GM12878 (cell line): ENCODE measurements at regions not wholly inside any gene's neighbourhood (a gene's known extent, or its start where the extent isn't known, plus 50 kb on each side); places are given as distances from the start of the nearest gene placed in this dataset.

Experiments used
- ATAC-seq: fragments of 200-7000 bp; cut with Tn5 transposase; 3 replicates; pipeline ENCODE4 v1.9.1; 2020; ENCODE audit warnings: mild to moderate bottlenecking, moderate library complexity
- BruUV-seq: library from RNA; stranded (reverse); fragments of 400-500 nt; replicated peaks from 2 replicates; lab custom pipeline; 2021; lab: Mats Ljungman, UMichigan
- CTCF ChIA-PET: fragments of 300-600 bp; sonication (Branson Sonifier 250); formaldehyde crosslinking; extraction: SDS; loops from one replicate; lab custom pipeline; 2021; ENCODE audit warnings: inconsistent platforms; lab: Yijun Ruan, JAX
- POLR2A ChIA-PET: fragments of 350-600 bp; formaldehyde crosslinking; extraction: SDS; loops from one replicate; lab custom pipeline; 2021; ENCODE audit warnings: inconsistent platforms; lab: Charles Lee
- RAD21 ChIA-PET: fragments of 300-600 bp; sonication (Branson Sonifier 250); formaldehyde crosslinking; loops from one replicate; lab custom pipeline; 2023; ENCODE audit warnings: antibody characterized with exemption; ENCODE audit not compliant: unreplicated experiment; lab: Charles Lee
- SMC1A ChIA-PET: fragments of 300-600 bp; sonication (Branson Sonifier 250); formaldehyde crosslinking; loops from one replicate; lab custom pipeline; 2023; ENCODE audit not compliant: unreplicated experiment, uncharacterized antibody; lab: Charles Lee
- DNase-seq: peaks from one replicate; pipeline ENCODE4 v3.0.0-alpha.2; 2011; ENCODE audit warnings: low read depth, low spot score
- FAIRE-seq: peaks from 3 replicates; lab custom pipeline; 2011; peaks lifted over from hg19 to GRCh38; lab: Jason Lieb, UNC
- H2AFZ ChIP-seq: 2 replicates; pipeline ENCODE4 v1.6.0; 2011; ENCODE audit warnings: low read depth, low read length, control low read depth; ENCODE audit not compliant: control insufficient read depth
- H3K27ac ChIP-seq: 2 replicates; pipeline ENCODE4 v1.5.1; 2011; ENCODE audit warnings: control low read depth; ENCODE audit not compliant: control insufficient read depth, insufficient read depth
- H3K27me3 ChIP-seq, 2 experiments: replicated peaks in 1 of 2; 2 replicates each; pipeline versions ENCODE4 v1.6.0 to v1.6.1; 2011; ENCODE audit warnings: low read length in 1 of 2; ENCODE audit not compliant: control insufficient read depth in 2 of 2, insufficient read depth in 2 of 2
- H3K36me3 ChIP-seq, 2 experiments: 2 replicates each; pipeline ENCODE4 v1.5.1; 2011; ENCODE audit warnings: low read length in 1 of 2; ENCODE audit not compliant: control insufficient read depth in 2 of 2, insufficient read depth in 2 of 2
- H3K4me1 ChIP-seq: 2 replicates; pipeline ENCODE4 v1.6.1; 2011; ENCODE audit warnings: mild to moderate bottlenecking, low read length, moderate library complexity, mixed read lengths; ENCODE audit not compliant: control insufficient read depth, insufficient read depth
- H3K4me2 ChIP-seq: 2 replicates; pipeline ENCODE4 v1.6.0; 2011; ENCODE audit warnings: control low read depth; ENCODE audit not compliant: control insufficient read depth, insufficient read depth
- H3K4me3 ChIP-seq: fragments of 200-600 bp; sonication (generic); 2 replicates; pipeline ENCODE4 v1.5.1; 2016
- H3K79me2 ChIP-seq: 2 replicates; pipeline ENCODE4 v1.6.0; 2011; ENCODE audit warnings: low read length; ENCODE audit not compliant: control insufficient read depth, insufficient read depth
- H3K9ac ChIP-seq: 2 replicates; pipeline ENCODE4 v1.8.0; 2011; ENCODE audit warnings: low read length, control low read depth, mixed read lengths; ENCODE audit not compliant: control insufficient read depth, insufficient read depth
- H3K9me3 ChIP-seq: replicated peaks from 3 replicates; pipeline ENCODE4 v1.5.1; 2011; ENCODE audit warnings: mild to moderate bottlenecking, low read length; ENCODE audit not compliant: control insufficient read depth, insufficient read depth
- H4K20me1 ChIP-seq: 2 replicates; pipeline ENCODE4 v1.6.0; 2011; ENCODE audit not compliant: control insufficient read depth, insufficient read depth
- E2F8 ChIP-seq: fragments of 450-650 bp; IDR thresholded peaks from 2 replicates; pipeline ENCODE4 v1.6.1; 2018; ENCODE audit warnings: mild to moderate bottlenecking, low read depth, moderate library complexity; ENCODE audit not compliant: partially characterized antibody
- EZH2 ChIP-seq: IDR thresholded peaks from 2 replicates; pipeline ENCODE4 v1.6.1; 2012; ENCODE audit warnings: low read depth, mild to moderate bottlenecking, control low read depth, inconsistent platforms, low read length, borderline replicate concordance; ENCODE audit not compliant: control insufficient read depth
- IRF4 ChIP-seq: IDR thresholded peaks from 2 replicates; pipeline ENCODE4 v1.6.1; 2011; ENCODE audit warnings: low read depth, low read length
- MEF2B ChIP-seq: fragments of 450-650 bp; IDR thresholded peaks from 2 replicates; pipeline ENCODE4 v1.6.1; 2018; ENCODE audit warnings: mild to moderate bottlenecking, moderate library complexity; ENCODE audit not compliant: partially characterized antibody, poor library complexity, severe bottlenecking
- NFYB ChIP-seq: IDR thresholded peaks from 2 replicates; pipeline ENCODE4 v1.6.1; 2011; ENCODE audit warnings: low read depth, mild to moderate bottlenecking, low read length, improper control_type of control experiment, moderate library complexity; ENCODE audit not compliant: insufficient read depth
- NKRF ChIP-seq: fragments of 450-650 bp; conservative IDR thresholded peaks from 2 replicates; pipeline ENCODE4 v1.6.1; 2017; ENCODE audit warnings: mild to moderate bottlenecking, moderate library complexity
- POLR2A ChIP-seq: IDR thresholded peaks from 2 replicates; pipeline ENCODE4 v1.6.1; 2011; ENCODE audit warnings: low read depth, mild to moderate bottlenecking, low read length
- RAD51 ChIP-seq: fragments of 450-650 bp; IDR thresholded peaks from 2 replicates; pipeline ENCODE4 v1.6.1; 2016; ENCODE audit warnings: moderate library complexity, mild to moderate bottlenecking, inconsistent platforms
- SMARCA5 ChIP-seq: fragments of 450-650 bp; IDR thresholded peaks from 2 replicates; pipeline ENCODE4 v1.6.1; 2017; ENCODE audit warnings: mild to moderate bottlenecking
- SMC3 ChIP-seq: IDR thresholded peaks from 2 replicates; pipeline ENCODE4 v1.6.1; 2011; ENCODE audit warnings: low read length, improper control_type of control experiment, borderline replicate concordance
- STAT1 ChIP-seq: fragments of 450-650 bp; conservative IDR thresholded peaks from 2 replicates; pipeline ENCODE4 v1.6.1; 2014; ENCODE audit warnings: antibody characterized with exemption, mild to moderate bottlenecking
- USF2 ChIP-seq: IDR thresholded peaks from 2 replicates; pipeline ENCODE4 v1.6.1; 2011; ENCODE audit warnings: low read depth, low read length, improper control_type of control experiment, borderline replicate concordance
- ZZZ3 ChIP-seq: IDR thresholded peaks from 2 replicates; pipeline ENCODE4 v1.6.1; 2011; ENCODE audit warnings: low read depth; ENCODE audit not compliant: control insufficient read depth, insufficient read length
- WGBS: methylation state at CpG from one replicate; pipeline ENCODE4 v1.1.6; 2016; ENCODE audit warnings: low lambda C conversion rate; ENCODE audit not compliant: insufficient replicate concordance, insufficient coverage; ENCODE audit errors: missing lambda C conversion rate; 5-methylcytosine and 5-hydroxymethylcytosine counted together
- in situ Hi-C: fragments of 300-500 bp; cut with MboI; formaldehyde crosslinking; loops from 9 replicates; pipeline ENCODE4 v1.14.3; 2018; ENCODE audit warnings: mixed read lengths
- intact Hi-C: fragments of 100-400 bp; cut with micrococcal nuclease; formaldehyde crosslinking; loops from one replicate; pipeline ENCODE4 v1.14.2; 2022; ENCODE audit not compliant: unreplicated experiment
- TF ChIP-seq, protein P1 (sequence below): fragments of 450-650 bp; IDR thresholded peaks from 2 replicates; pipeline ENCODE4 v1.6.1; 2016; ENCODE audit warnings: mild to moderate bottlenecking
- TF ChIP-seq, protein P2 (sequence below): IDR thresholded peaks from 2 replicates; pipeline ENCODE4 v1.6.1; 2012; ENCODE audit warnings: low read depth, low read length, improper control_type of control experiment

DNA sequence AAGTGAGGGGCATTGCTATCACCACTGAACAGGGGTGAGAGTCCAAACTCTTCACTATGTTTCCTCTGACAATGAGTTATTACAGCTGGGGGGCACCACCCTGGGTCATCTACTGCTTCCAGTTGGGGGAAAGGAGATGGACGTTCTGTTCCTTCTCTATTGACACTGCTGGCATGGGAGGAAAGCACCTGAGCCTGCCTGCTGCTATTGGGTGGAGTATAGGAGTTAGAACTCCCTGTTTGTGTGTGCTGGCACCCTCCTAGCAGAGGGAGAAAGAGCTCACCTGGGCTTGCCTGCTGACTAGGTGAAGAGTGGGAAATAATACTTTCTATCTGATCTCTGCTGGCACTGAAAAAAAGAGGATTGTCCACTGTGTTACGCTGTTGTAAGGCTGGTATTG is 163.8 kb downstream of the MSN start (continued):
- TF ChIP-seq, protein P1, sequence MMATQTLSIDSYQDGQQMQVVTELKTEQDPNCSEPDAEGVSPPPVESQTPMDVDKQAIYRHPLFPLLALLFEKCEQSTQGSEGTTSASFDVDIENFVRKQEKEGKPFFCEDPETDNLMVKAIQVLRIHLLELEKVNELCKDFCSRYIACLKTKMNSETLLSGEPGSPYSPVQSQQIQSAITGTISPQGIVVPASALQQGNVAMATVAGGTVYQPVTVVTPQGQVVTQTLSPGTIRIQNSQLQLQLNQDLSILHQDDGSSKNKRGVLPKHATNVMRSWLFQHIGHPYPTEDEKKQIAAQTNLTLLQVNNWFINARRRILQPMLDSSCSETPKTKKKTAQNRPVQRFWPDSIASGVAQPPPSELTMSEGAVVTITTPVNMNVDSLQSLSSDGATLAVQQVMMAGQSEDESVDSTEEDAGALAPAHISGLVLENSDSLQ, result no peak
- TF ChIP-seq POLR2A (no peak), NFYB (no peak), MEF2B (no peak), IRF4 (no peak), NKRF (no peak), ZZZ3 (no peak), STAT1 (no peak)

DNA sequence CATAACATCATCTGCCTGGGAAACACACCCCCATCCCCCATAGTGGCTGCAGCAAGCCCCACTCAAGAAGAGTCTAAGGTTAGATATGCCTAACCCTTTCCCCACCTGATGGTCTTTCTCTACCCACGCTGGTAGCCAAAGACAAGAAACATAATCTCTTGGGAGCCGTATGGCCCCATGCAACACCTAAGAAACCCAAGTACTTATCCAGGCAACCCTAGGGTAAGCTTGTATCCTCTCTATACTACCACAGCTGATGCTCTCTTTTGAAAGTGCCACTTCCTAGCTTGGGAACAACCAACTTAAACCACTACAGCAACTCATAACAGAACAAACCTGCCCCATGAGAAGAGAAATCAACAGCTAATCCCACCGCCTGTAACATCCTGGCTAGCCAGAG is 161.1 kb downstream of the MSN start:
- TF ChIP-seq E2F8, result no peak
- no peak for TF ChIP-seq EZH2
- TF ChIP-seq, protein P2, sequence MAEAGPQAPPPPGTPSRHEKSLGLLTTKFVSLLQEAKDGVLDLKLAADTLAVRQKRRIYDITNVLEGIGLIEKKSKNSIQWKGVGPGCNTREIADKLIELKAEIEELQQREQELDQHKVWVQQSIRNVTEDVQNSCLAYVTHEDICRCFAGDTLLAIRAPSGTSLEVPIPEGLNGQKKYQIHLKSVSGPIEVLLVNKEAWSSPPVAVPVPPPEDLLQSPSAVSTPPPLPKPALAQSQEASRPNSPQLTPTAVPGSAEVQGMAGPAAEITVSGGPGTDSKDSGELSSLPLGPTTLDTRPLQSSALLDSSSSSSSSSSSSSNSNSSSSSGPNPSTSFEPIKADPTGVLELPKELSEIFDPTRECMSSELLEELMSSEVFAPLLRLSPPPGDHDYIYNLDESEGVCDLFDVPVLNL, result no peak
- TF ChIP-seq SMARCA5, result no peak
- TF ChIP-seq USF2, result no peak
- TF ChIP-seq RAD51, result no peak
- no peak for TF ChIP-seq SMC3
- Histone ChIP-seq H3K4me3 (no peak overlapping the region), H3K27me3 (no peaks in the 10 kb centered on the region), H4K20me1 (no peaks in the 10 kb centered on the region), H3K4me2 (no peak overlapping the region), H3K4me1 (no peaks in the 10 kb centered on the region), H3K79me2 (no peaks in the 10 kb centered on the region), H2AFZ (no peak overlapping the region), H3K36me3 (no peaks in the 10 kb centered on the region), H3K9ac (no peak overlapping the region), H3K27ac (no peak overlapping the region), H3K9me3 (no peaks in the 10 kb centered on the region)
- no TSS peak for BruUV-seq
- 30% methylated on average over 3 of the region's 3 CpGs for WGBS
- POLR2A ChIA-PET, result no interaction called here
- CTCF ChIA-PET, result interaction anchor here (1.0 kb wide), 1 partner anchor 68 kb away, joined by 3 read pairs; no protein-coding TSS in a partner anchor
- in situ Hi-C loops, result no loop called here
- RAD21 ChIA-PET, result no interaction called here
- no peak for FAIRE-seq
- ATAC-seq, result no peak; the same call in 2 of the 3 replicates
- no peak for DNase-seq
- intact Hi-C loops, result loop anchor here (5.0 kb wide), 1 partner anchor 81 kb away; no protein-coding TSS in a partner anchor
- SMC1A ChIA-PET, result no interaction called here
